Vagina (tissue), 2 donors: ENCODE measurements at regions not wholly inside any gene's neighbourhood (a gene's known extent, or its start where the extent isn't known, plus 50 kb on each side); places are given as distances from the start of the nearest gene placed in this dataset.

Experiments
- DNase-seq, 2 donors: peaks; one replicate each; pipeline ENCODE4 v3.0.0-alpha.2; 2017; ENCODE audit errors: extremely low spot score in 2 of 2
- H3K27ac ChIP-seq: fragments of 200-600 bp; sonication (generic); one replicate; pipeline ENCODE4 v1.5.1; 2019
- H3K27me3 ChIP-seq: fragments of 200-600 bp; sonication (generic); one replicate; pipeline ENCODE4 v1.5.1; 2019
- H3K36me3 ChIP-seq, 2 donors: fragments of 200-600 bp; sonication (generic); one replicate each; pipeline ENCODE4 v1.5.1; 2017 to 2019
- H3K4me1 ChIP-seq: fragments of 200-600 bp; sonication (generic); one replicate; pipeline ENCODE4 v1.5.1; 2019
- H3K4me3 ChIP-seq, 2 donors: fragments of 200-600 bp; sonication (generic); 1 replicate in 1 of 2; 2 replicates in 1 of 2; pipeline ENCODE4 v1.5.1; 2016 to 2019
- H3K9me3 ChIP-seq: fragments of 200-600 bp; sonication (generic); one replicate; pipeline ENCODE4 v1.5.1; 2019
- POLR2A ChIP-seq, 2 donors: fragments of 450-650 bp; IDR thresholded peaks; one replicate each; pipeline ENCODE4 v1.6.1; 2017; ENCODE audit warnings: antibody characterized with exemption in 2 of 2, mild to moderate bottlenecking in 2 of 2, moderate library complexity in 2 of 2
- POLR2AphosphoS5 ChIP-seq, 2 donors: sonication (generic); formaldehyde crosslinking; IDR thresholded peaks; one replicate each; pipeline ENCODE4 v1.9.0; 2017; ENCODE audit warnings: antibody characterized with exemption in 2 of 2, mild to moderate bottlenecking in 2 of 2, low read depth in 1 of 2; ENCODE audit not compliant: insufficient read depth in 1 of 2
- intact Hi-C: fragments of 100-400 bp; cut with DNase I; formaldehyde crosslinking; loops from one replicate; pipeline ENCODE4 v1.15.1; 2023
- TF ChIP-seq, protein P1 (sequence below), 3 experiments: fragments of 450-650 bp in 2 of 3; fragments of 200-600 bp in 1 of 3; sonication (generic) in 1 of 3; IDR thresholded peaks; one replicate each; pipeline ENCODE4 v1.5.1; 2017 to 2019; ENCODE audit warnings: antibody characterized with exemption in 3 of 3, mild to moderate bottlenecking in 2 of 3, moderate library complexity in 2 of 3

GRCh38 chr12:69102856-69103255 is 136.5 kb upstream of the CPSF6 start:
- intact Hi-C loops, result no loop called here
- Histone ChIP-seq H3K4me1 (peaks cover under 1% of the 10 kb centered on the region), H3K36me3 (no peaks in the 10 kb centered on the region), H3K27ac (no peak overlapping the region), H3K27me3 (no peaks in the 10 kb centered on the region), H3K9me3 (no peaks in the 10 kb centered on the region), H3K4me3 (no peak overlapping the region)
- no peak for DNase-seq
- TF ChIP-seq, protein P1, sequence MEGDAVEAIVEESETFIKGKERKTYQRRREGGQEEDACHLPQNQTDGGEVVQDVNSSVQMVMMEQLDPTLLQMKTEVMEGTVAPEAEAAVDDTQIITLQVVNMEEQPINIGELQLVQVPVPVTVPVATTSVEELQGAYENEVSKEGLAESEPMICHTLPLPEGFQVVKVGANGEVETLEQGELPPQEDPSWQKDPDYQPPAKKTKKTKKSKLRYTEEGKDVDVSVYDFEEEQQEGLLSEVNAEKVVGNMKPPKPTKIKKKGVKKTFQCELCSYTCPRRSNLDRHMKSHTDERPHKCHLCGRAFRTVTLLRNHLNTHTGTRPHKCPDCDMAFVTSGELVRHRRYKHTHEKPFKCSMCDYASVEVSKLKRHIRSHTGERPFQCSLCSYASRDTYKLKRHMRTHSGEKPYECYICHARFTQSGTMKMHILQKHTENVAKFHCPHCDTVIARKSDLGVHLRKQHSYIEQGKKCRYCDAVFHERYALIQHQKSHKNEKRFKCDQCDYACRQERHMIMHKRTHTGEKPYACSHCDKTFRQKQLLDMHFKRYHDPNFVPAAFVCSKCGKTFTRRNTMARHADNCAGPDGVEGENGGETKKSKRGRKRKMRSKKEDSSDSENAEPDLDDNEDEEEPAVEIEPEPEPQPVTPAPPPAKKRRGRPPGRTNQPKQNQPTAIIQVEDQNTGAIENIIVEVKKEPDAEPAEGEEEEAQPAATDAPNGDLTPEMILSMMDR (IDR thresholded peaks at IDR 0.05), result no peak
- TF ChIP-seq POLR2A (IDR thresholded peaks at IDR 0.05), result no peak
- no peak for TF ChIP-seq POLR2AphosphoS5 (IDR thresholded peaks at IDR 0.05; ENCODE audit: insufficient read depth in 1 of 2, low read depth in 1 of 2)

DNA sequence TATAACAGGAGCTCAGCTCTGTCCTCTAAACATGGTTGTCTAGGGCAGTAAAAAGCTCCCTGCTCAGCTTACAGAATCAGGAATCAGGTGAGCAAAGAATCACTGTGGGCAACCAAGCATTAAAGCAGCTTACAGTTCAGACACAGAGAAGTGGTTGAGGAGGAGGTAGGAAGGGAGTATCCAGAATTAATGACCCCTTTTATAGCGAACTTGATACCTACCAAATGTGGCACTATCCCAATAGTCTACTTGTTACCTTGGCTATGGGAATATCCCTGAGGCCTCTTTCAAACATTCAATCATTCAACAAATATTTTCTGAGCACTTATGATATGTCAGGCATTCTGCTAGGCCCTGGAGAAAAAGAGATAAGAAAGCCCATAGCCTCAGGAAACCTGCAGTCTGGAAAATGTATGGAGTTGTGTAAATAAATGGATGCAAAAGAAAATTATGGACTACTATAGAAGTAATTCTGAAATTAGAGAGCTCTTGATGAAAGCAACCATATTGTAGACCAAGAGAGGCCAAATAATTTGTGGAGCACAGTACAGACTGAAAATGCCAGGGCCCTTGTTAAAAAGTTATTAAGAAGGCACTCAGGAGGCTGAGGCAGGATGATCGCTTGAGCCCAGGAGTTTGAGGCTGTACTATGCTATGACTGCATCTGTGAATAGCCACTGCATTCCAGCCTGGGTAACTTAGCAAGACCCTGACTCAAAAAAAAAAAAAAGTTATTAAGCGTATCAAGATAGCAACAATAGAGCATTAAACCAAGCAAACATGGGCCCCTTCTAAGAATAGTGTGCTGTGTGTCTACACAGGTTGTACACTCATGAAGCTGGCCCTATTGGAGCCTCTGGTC is 134.0 kb upstream of the CPSF6 start:
- peaks cover 9% of the 10 kb centered on the region for H3K4me1 ChIP-seq
- TF ChIP-seq POLR2AphosphoS5 (IDR thresholded peaks at IDR 0.05; ENCODE audit: insufficient read depth in 1 of 2, low read depth in 1 of 2) (no peak), POLR2A (IDR thresholded peaks at IDR 0.05) (no peak)
- TF ChIP-seq, protein P1 (IDR thresholded peaks at IDR 0.05), result no peak
- DNase-seq, result peak in 1 of 2 donors; percentile 3
- no peak overlapping the region for H3K4me3 ChIP-seq
- H3K27ac ChIP-seq, result no peak overlapping the region
- intact Hi-C loops, result no loop called here
- no peaks in the 10 kb centered on the region for H3K36me3 ChIP-seq
- no peaks in the 10 kb centered on the region for H3K27me3 ChIP-seq
- no peaks in the 10 kb centered on the region for H3K9me3 ChIP-seq

GRCh38 chr12:69106482-69107118 is 132.8 kb upstream of the CPSF6 start:
- Histone ChIP-seq H3K36me3 (no peaks in the 10 kb centered on the region), H3K27ac (no peak overlapping the region), H3K4me1 (peaks cover 9% of the 10 kb centered on the region), H3K9me3 (no peaks in the 10 kb centered on the region), H3K27me3 (no peaks in the 10 kb centered on the region), H3K4me3 (no peak overlapping the region)
- intact Hi-C loops, result no loop called here
- no peak for TF ChIP-seq POLR2AphosphoS5 (IDR thresholded peaks at IDR 0.05; ENCODE audit: insufficient read depth in 1 of 2, low read depth in 1 of 2)
- no peak for TF ChIP-seq POLR2A (IDR thresholded peaks at IDR 0.05)
- TF ChIP-seq, protein P1 (IDR thresholded peaks at IDR 0.05), result no peak
- no peak for DNase-seq

DNA sequence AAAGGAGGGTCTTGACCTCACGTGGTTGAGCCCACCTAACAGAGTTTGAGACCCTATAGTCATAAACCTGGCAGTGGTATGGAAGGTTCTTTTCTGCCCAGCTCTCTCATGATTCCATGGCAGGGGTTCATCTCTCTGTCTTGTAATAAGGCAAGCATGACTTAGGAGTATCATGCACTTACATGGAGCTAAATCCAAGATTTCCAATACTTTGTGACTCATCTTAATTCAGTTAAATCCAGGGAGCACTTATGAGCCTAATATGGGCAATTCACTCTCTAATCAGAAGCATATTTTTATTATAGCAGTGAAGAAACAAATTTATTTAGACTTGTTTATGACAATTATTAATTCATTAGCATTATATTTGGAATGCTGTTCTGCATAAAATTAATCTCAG is 131.8 kb upstream of the CPSF6 start:
- Histone ChIP-seq H3K27me3 (no peaks in the 10 kb centered on the region), H3K4me1 (peaks cover 9% of the 10 kb centered on the region), H3K9me3 (no peaks in the 10 kb centered on the region), H3K36me3 (no peaks in the 10 kb centered on the region), H3K4me3 (no peak overlapping the region), H3K27ac (no peak overlapping the region)
- intact Hi-C loops, result no loop called here
- no peak for DNase-seq
- TF ChIP-seq POLR2AphosphoS5 (IDR thresholded peaks at IDR 0.05; ENCODE audit: insufficient read depth in 1 of 2, low read depth in 1 of 2), result no peak
- TF ChIP-seq, protein P1 (IDR thresholded peaks at IDR 0.05), result no peak
- TF ChIP-seq POLR2A (IDR thresholded peaks at IDR 0.05), result no peak

- Histone ChIP-seq H3K27me3 (no peaks in the 10 kb centered on the region), H3K36me3 (no peaks in the 10 kb centered on the region), H3K9me3 (no peaks in the 10 kb centered on the region), H3K27ac (no peak overlapping the region), H3K4me3 (no peak overlapping the region), H3K4me1 (peaks cover 9% of the 10 kb centered on the region)
- no peak for DNase-seq
- TF ChIP-seq, protein P1 (IDR thresholded peaks at IDR 0.05), result no peak
- TF ChIP-seq POLR2A (IDR thresholded peaks at IDR 0.05) (no peak), POLR2AphosphoS5 (IDR thresholded peaks at IDR 0.05; ENCODE audit: insufficient read depth in 1 of 2, low read depth in 1 of 2) (no peak)
- intact Hi-C loops, result no loop called here
Measured at GRCh38 chr12:69108037-69108436, 131.3 kb upstream of the CPSF6 start.
